ENCODE measurements at regions not wholly inside any gene's neighbourhood (a gene's known extent, or its start where the extent isn't known, plus 50 kb on each side); places are given as distances from the start of the nearest gene placed in this dataset.

DNA sequence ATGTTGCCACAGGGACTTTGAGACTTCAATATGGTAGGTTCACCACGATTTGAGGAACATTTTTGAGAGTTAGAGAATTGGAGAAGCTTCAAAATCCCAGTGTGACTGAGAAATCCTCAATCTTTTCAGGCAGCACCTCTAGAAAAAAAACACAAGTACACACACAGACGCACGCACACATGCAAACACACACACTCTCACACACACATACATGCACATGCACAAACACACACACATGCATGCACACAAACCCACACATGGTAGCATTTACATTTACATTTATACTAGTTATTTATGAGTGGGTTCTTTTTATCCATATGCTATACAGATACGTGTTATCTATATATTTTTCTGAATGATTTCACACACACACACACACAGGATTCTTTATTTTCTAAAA is 901.9 kb downstream of the GATA3 start:
- Mint-ChIP-seq H3K27ac (no peak overlapping the region), H3K4me3 (no peak overlapping the region), H3K27me3 (no peaks in the 10 kb centered on the region), H3K9me3 (no peaks in the 10 kb centered on the region), H3K36me3 (no peaks in the 10 kb centered on the region), H3K4me1 (no peaks in the 10 kb centered on the region)
- no peak for DNase-seq
- CTCF ChIA-PET, result no interaction called here

DNA sequence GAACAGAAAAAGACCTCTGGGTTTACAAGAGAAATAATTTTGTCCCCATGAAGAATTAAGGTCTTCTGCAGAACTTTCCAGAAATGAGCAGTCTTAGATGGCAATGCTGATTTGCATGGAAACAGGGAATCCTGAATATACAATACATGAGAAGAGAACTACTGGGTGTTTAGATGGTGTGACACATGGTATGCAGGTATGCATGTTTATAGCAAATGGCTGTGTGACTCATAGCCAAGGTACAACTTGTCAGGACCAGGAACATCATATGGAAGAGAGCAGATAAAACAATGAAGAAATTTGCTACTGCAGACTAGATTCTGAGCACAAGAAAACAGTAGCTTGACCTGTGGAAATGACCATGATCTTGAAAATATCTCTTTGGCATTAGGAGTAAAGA is 907.8 kb downstream of the GATA3 start:
- no peak for DNase-seq
- no peaks in the 10 kb centered on the region for H3K9me3 Mint-ChIP-seq
- no peak overlapping the region for H3K27ac Mint-ChIP-seq
- no peak overlapping the region for H3K4me3 Mint-ChIP-seq
- no peaks in the 10 kb centered on the region for H3K36me3 Mint-ChIP-seq
- CTCF ChIA-PET, result interaction anchor here (1.2 kb wide), 1 partner anchor 10 kb away, joined by 3 read pairs; no protein-coding TSS in a partner anchor
- H3K27me3 Mint-ChIP-seq, result no peaks in the 10 kb centered on the region
- H3K4me1 Mint-ChIP-seq, result no peaks in the 10 kb centered on the region

- Mint-ChIP-seq H3K27me3 (no peaks in the 10 kb centered on the region), H3K4me3 (no peak overlapping the region), H3K9me3 (no peaks in the 10 kb centered on the region), H3K36me3 (no peaks in the 10 kb centered on the region), H3K4me1 (no peaks in the 10 kb centered on the region), H3K27ac (no peak overlapping the region)
- CTCF ChIA-PET, result no interaction called here
- no peak for DNase-seq
Measured at GRCh38 chr10:8967061-8967460, 912.6 kb downstream of the GATA3 start.

DNA sequence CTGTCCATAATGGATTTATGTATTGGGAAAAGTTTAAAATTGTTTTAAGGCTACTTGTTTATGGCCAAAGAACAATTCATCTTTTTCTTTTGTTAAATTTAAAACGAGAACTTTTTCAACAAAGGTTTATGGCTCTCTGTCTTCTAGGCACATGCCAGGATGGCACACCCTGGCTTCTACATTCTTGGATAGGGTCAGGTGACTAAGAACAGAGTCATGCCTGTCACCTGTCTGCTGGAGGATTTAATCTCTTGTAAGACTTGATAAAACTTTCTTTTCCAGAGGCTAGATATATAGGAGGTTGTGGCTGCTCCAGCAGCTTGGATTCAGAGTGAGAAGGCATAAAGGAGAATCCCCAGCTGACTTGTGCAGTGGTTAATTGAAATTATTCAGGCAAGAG is 915.4 kb downstream of the GATA3 start:
- CTCF ChIA-PET, result no interaction called here
- Mint-ChIP-seq H3K27me3 (no peaks in the 10 kb centered on the region), H3K4me3 (no peak overlapping the region), H3K9me3 (no peaks in the 10 kb centered on the region), H3K27ac (no peak overlapping the region), H3K4me1 (no peaks in the 10 kb centered on the region), H3K36me3 (no peaks in the 10 kb centered on the region)
- no peak for DNase-seq

DNA sequence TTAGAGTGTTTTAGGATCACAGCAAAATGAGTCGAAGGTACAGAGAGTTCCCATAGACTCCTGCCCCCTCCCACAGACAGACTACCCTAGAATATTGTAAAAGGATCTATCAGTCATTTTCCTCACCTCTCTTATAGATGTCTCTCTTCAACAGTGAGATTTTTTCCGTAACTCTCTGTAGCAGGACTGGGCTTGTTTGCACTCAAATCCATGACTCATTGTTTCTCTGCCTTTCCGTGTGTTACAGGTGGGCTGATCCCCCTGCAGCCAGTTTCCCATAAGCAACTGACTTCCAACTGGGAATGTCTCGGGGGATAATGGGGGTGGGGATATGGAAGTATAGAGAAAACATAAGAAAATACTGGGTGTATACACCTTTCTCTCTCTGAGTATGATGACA is 921.0 kb downstream of the GATA3 start:
- no peak overlapping the region for H3K27ac Mint-ChIP-seq
- CTCF ChIA-PET, result no interaction called here
- H3K9me3 Mint-ChIP-seq, result no peaks in the 10 kb centered on the region
- no peaks in the 10 kb centered on the region for H3K4me1 Mint-ChIP-seq
- no peaks in the 10 kb centered on the region for H3K27me3 Mint-ChIP-seq
- H3K4me3 Mint-ChIP-seq, result no peak overlapping the region
- DNase-seq, result no peak
- no peaks in the 10 kb centered on the region for H3K36me3 Mint-ChIP-seq

GRCh38 chr10:8978100-8978499 is 923.6 kb downstream of the GATA3 start:
- CTCF ChIA-PET, result no interaction called here
- Mint-ChIP-seq H3K4me1 (no peaks in the 10 kb centered on the region), H3K27me3 (no peaks in the 10 kb centered on the region), H3K9me3 (no peaks in the 10 kb centered on the region), H3K4me3 (no peak overlapping the region), H3K27ac (no peak overlapping the region), H3K36me3 (no peaks in the 10 kb centered on the region)
- DNase-seq, result no peak

DNA sequence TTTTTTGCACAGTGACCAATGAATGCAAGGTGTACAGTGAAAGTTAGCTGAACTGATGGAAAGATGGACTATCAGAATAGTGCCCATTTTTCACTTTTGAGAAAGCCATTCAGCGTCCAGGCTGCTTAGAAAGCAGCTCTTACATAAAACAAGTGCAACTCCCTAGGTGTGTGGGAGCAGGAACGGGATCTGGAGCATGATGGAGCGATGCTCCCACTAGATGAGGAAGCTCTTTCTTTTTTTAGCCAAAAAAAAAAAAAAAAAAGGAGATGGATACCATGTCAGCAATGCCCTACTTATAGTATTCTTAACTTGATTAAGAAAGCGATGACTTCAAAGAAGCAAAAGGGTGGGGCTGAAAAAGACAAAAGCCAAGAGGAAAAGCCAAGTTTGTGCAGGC is 925.5 kb downstream of the GATA3 start:
- H3K27me3 Mint-ChIP-seq, result no peaks in the 10 kb centered on the region
- CTCF ChIA-PET, result no interaction called here
- H3K9me3 Mint-ChIP-seq, result no peaks in the 10 kb centered on the region
- DNase-seq, result no peak
- H3K27ac Mint-ChIP-seq, result no peak overlapping the region
- no peaks in the 10 kb centered on the region for H3K4me1 Mint-ChIP-seq
- no peaks in the 10 kb centered on the region for H3K36me3 Mint-ChIP-seq
- H3K4me3 Mint-ChIP-seq, result no peak overlapping the region

- Mint-ChIP-seq H3K36me3 (no peaks in the 10 kb centered on the region), H3K4me1 (no peaks in the 10 kb centered on the region), H3K27ac (no peak overlapping the region), H3K9me3 (no peaks in the 10 kb centered on the region), H3K4me3 (no peak overlapping the region), H3K27me3 (no peaks in the 10 kb centered on the region)
- no peak for DNase-seq
- CTCF ChIA-PET, result no interaction called here
Measured at GRCh38 chr10:8981277-8981676, 926.8 kb downstream of the GATA3 start.

DNA sequence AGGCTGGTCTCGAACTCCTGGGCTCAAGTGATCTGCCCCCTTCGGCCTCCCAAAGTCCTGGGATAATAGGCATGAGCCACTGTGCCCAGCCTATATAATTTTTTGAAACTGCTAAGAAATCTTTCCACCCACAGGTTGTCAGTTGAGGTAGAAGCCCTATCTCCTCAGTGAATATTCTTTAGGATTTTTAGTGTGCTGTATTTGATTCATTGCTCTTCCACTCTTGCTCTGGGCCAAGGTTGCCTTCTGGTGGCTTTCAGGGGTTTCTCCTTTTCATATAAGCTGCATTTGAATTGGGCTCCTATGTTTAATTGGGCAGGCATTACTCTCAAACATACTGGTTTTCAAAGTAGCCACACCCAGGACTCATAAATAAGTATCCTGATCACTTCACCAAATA is 931.2 kb downstream of the GATA3 start:
- H3K27me3 Mint-ChIP-seq, result no peaks in the 10 kb centered on the region
- no peaks in the 10 kb centered on the region for H3K4me1 Mint-ChIP-seq
- H3K36me3 Mint-ChIP-seq, result no peaks in the 10 kb centered on the region
- DNase-seq, result no peak
- no peaks in the 10 kb centered on the region for H3K9me3 Mint-ChIP-seq
- CTCF ChIA-PET, result no interaction called here
- no peak overlapping the region for H3K27ac Mint-ChIP-seq
- H3K4me3 Mint-ChIP-seq, result no peak overlapping the region

DNA sequence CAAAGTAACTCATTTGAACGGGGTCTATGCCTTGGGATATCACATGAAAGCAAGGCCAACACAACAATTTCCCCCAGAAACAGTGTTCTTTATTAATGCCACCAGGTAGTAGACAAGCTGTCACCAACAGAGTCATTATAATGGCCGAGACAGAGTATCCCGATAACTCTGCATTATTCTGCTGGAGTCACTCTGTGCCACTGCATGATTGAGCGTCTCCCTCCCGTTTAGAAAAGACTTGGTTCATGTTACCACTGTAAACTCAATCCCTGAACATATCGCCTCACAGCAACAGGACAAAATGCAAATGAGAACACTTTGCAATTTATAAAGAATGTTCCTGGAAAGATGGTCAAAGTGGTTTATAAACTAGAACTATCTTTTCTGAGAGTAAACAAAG is 932.5 kb downstream of the GATA3 start:
- H3K4me3 Mint-ChIP-seq, result no peak overlapping the region
- no peaks in the 10 kb centered on the region for H3K27me3 Mint-ChIP-seq
- H3K27ac Mint-ChIP-seq, result no peak overlapping the region
- no peaks in the 10 kb centered on the region for H3K9me3 Mint-ChIP-seq
- H3K36me3 Mint-ChIP-seq, result no peaks in the 10 kb centered on the region
- no peaks in the 10 kb centered on the region for H3K4me1 Mint-ChIP-seq
- CTCF ChIA-PET, result no interaction called here
- DNase-seq, result no peak

DNA sequence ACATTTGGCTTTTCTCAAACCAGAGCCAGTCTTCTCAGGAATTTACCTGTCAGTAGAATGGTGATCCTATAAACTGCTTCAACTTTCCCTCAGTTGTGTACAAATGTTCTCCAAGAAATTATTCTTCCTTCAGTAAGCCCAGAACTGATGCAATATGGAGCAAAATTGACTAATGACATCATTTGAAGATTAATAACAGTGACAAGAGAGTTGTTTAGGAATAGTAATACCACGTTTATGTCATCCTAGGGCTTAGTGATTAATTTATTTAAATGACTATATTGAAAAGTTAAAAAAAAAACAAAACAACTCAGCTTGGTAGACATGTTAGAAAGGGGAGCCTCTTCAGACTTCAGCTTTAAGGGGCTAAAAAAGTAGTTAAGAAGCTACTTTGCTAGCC is 933.2 kb downstream of the GATA3 start:
- no peaks in the 10 kb centered on the region for H3K27me3 Mint-ChIP-seq
- H3K9me3 Mint-ChIP-seq, result no peaks in the 10 kb centered on the region
- H3K4me1 Mint-ChIP-seq, result no peaks in the 10 kb centered on the region
- CTCF ChIA-PET, result no interaction called here
- no peaks in the 10 kb centered on the region for H3K36me3 Mint-ChIP-seq
- DNase-seq, result no peak
- no peak overlapping the region for H3K4me3 Mint-ChIP-seq
- H3K27ac Mint-ChIP-seq, result no peak overlapping the region

GRCh38 chr10:8990280-8990987 is 935.9 kb downstream of the GATA3 start:
- Mint-ChIP-seq H3K27ac (no peak overlapping the region), H3K4me3 (no peak overlapping the region)
- CTCF ChIA-PET, result interaction anchor here (1.1 kb wide), 1 partner anchor 8 kb away, joined by 3 read pairs; no protein-coding TSS in a partner anchor

DNA sequence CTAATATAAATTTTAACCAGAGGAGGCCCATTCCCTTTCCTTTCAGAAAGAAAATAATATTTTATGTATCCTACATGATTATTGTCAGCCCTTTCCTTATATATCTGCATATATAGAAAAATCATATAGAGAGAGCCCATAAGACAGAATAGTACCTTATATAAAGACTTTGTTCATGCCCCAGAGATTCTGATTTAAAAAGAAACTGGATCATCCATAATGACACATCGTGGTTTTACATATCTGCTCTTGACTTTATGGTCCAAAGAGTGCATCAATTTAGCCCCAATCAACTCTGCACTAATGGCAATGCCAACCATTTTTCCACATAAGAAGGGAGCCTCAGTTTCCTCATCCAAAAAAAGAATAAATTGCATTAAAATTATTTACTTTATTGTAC is 937.5 kb downstream of the GATA3 start:
- Mint-ChIP-seq H3K36me3 (no peaks in the 10 kb centered on the region), H3K27ac (no peak overlapping the region), H3K4me3 (no peak overlapping the region), H3K27me3 (peaks cover 5% of the 10 kb centered on the region), H3K9me3 (no peaks in the 10 kb centered on the region), H3K4me1 (no peaks in the 10 kb centered on the region)
- no peak for DNase-seq
- CTCF ChIA-PET, result no interaction called here

More at GRCh38 chr10:8990280-8990987, 935.9 kb downstream of the GATA3 start:
- Mint-ChIP-seq H3K9me3 (no peaks in the 10 kb centered on the region), H3K27me3 (peaks cover 3% of the 10 kb centered on the region), H3K36me3 (no peaks in the 10 kb centered on the region), H3K4me1 (no peaks in the 10 kb centered on the region)
- no peak for DNase-seq

DNA sequence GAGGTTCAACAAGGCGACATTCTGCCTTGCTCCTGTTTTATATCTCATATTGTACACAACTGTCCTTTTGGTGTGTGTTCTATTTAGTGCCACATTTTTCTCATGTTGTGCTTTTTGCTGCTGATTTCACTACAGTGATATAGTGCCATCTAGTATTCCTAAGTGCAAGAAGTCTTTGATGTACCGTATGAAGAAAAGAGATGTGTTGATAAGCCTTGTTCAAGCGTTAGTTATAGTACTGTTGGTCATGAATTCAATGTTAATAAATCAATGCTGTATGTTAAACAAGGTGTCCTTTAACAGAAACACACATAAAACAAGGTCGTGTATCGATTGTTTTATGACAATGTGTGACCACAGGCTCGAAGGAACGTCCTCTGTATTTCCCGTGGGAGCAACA is 939.4 kb downstream of the GATA3 start:
- DNase-seq, result no peak
- peaks cover 5% of the 10 kb centered on the region for H3K27me3 Mint-ChIP-seq
- no peaks in the 10 kb centered on the region for H3K9me3 Mint-ChIP-seq
- no peaks in the 10 kb centered on the region for H3K36me3 Mint-ChIP-seq
- H3K4me3 Mint-ChIP-seq, result no peak overlapping the region
- no peaks in the 10 kb centered on the region for H3K4me1 Mint-ChIP-seq
- no peak overlapping the region for H3K27ac Mint-ChIP-seq
- CTCF ChIA-PET, result no interaction called here

- Mint-ChIP-seq H3K36me3 (no peaks in the 10 kb centered on the region), H3K27me3 (peaks cover 5% of the 10 kb centered on the region), H3K4me3 (no peak overlapping the region), H3K9me3 (no peaks in the 10 kb centered on the region), H3K27ac (no peak overlapping the region), H3K4me1 (no peaks in the 10 kb centered on the region)
- CTCF ChIA-PET, result interaction anchor here (0.7 to 1.1 kb wide), 2 partner anchors 9 to 22 kb away, joined by 3 read pairs; no protein-coding TSS in a partner anchor
- no peak for DNase-seq
Measured at GRCh38 chr10:8998751-8999150, 944.3 kb downstream of the GATA3 start.

- no peaks in the 10 kb centered on the region for H3K36me3 Mint-ChIP-seq
- H3K4me1 Mint-ChIP-seq, result peaks cover 9% of the 10 kb centered on the region
- no peaks in the 10 kb centered on the region for H3K27me3 Mint-ChIP-seq
- no peak overlapping the region for H3K27ac Mint-ChIP-seq
- no peaks in the 10 kb centered on the region for H3K9me3 Mint-ChIP-seq
- CTCF ChIA-PET, result no interaction called here
- H3K4me3 Mint-ChIP-seq, result no peak overlapping the region
- DNase-seq, result no peak
Measured at GRCh38 chr10:9003122-9003521, 948.6 kb downstream of the GATA3 start.

Measured in activated naive CD4-positive, alpha-beta T cell treated with anti-CD3 and anti-CD28 coated beads, Interleukin-2, amount 10 ng/mL, durations not matched to agents 7 days and 5 days (primary cell).